ENCODE measurements at regions not wholly inside any gene's neighbourhood (a gene's known extent, or its start where the extent isn't known, plus 50 kb on each side); places are given as distances from the start of the nearest gene placed in this dataset.
"Not testable (repeated sequence)": the region's sequence is repeated elsewhere in the genome, so short reads cannot be mapped to it uniquely, and the experiment has no call there.

GRCh38 chr17:22266231-22266630, 573.9 kb downstream of the KCNJ18 start:
- DNase-seq: peak; percentile 95

GRCh38 chr17:22267019-22267418, 574.7 kb downstream of the KCNJ18 start:
- no peak for DNase-seq

- DNase-seq: peak; percentile 60
Measured at GRCh38 chr17:22268214-22268911, 576.0 kb downstream of the KCNJ18 start.

- no peak for DNase-seq
Measured at GRCh38 chr17:22268912-22269220, 576.5 kb downstream of the KCNJ18 start.

DNA sequence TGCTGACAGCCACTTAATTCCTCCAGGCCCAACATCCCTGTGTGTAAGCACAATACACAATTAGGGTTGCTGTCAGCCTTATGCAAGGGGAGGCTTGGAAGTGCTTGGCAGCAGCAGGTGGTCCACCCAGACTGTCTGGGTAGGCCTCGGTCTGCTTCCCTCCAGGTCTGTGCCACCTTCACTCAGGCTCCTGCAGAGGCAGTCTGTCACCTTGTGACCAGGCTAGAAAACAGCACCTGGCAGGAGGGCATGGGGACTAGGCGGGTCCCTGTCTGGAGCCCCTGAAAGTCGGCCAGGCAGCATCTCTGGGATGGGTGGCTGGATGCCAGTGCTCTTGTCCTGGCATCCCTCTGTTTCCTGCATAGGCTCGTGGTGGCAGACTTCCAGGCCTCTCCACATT, 578.1 kb downstream of the KCNJ18 start:
- DNase-seq: no peak

GRCh38 chr17:22270809-22271208, 578.5 kb downstream of the KCNJ18 start:
- not testable (repeated sequence) for DNase-seq

GRCh38 chr17:22272363-22273146, 580.2 kb downstream of the KCNJ18 start:
- DNase-seq: no peak

DNA sequence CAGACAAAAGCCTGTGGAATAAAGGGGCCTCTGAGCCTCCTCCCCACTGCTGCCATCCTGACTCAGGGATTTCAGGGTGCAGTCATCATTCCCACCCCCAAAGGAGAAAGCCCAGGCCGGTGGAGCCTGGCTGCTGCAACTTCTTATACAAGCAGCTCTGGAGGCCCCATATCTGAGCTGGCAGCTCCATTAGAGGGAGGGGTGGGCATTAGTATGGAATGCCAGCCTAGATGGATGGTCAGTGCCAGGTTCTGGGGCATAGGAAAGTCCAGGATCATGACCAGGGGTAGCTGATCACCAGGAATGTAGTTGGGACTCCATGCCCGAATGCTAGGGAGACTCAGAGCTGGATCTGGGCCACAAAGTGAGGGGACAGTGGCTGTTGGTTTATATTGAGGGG, 581.0 kb downstream of the KCNJ18 start:
- DNase-seq: no peak

DNA sequence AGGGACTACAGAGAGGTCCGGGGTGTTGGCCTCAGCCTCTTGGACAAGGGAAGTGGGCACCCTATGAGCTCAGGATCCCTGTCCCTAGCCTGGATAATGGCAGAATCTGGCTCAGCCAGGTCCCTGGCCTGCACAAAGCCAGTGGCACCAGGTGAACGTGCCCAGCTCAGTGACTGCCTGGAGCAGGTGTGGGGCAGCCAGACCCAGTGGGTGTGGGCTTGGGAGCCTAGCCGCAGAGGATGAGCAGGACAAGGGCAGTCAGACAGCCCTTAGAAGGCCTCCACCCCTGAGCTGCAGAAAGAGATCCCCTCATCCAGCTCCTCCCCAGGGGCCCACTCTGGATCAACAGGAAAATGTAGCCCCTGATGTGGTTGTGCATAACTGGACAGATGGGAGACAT, 585.3 kb downstream of the KCNJ18 start:
- DNase-seq: no peak

GRCh38 chr17:22278302-22279275, 586.3 kb downstream of the KCNJ18 start:
- no peak for DNase-seq

DNA sequence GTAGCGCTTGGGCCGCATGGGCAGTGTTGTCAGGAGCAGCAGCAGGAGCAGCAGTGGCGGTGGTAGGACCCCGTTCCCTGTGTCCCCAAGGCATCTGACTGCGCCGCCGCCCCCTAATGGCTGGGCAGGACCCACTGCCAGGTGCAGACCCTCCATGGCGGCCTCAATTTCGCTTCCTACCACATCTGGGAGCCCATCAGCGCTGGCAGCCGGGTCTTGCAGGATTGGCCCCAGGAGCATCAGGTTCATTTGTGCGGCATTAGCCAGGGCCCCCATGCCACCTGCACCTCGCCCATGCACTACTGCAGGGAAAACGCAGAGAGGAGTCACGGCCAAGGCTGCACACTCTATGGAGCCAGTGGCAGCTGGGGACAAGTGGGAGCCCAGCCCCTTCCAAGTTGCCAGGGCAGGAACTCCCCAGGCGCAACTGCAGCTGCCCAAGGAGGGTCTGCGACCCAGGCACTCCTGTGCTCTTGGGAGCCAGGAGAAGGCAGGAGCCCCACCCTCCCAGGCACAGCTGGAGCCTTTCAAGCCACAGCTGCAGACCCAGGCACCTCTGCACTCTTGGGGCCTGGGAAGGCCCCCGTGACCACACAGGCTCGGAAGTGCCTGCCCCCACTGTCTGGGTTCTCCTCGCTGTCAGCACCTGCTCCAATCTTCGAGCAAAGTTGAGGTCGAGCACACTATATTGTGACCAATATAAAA, 594.2 kb downstream of the KCNJ18 start:
- DNase-seq: no peak

GRCh38 chr17:22298484-22298951, 606.2 kb downstream of the KCNJ18 start:
- DNase-seq: not testable (repeated sequence)

DNA sequence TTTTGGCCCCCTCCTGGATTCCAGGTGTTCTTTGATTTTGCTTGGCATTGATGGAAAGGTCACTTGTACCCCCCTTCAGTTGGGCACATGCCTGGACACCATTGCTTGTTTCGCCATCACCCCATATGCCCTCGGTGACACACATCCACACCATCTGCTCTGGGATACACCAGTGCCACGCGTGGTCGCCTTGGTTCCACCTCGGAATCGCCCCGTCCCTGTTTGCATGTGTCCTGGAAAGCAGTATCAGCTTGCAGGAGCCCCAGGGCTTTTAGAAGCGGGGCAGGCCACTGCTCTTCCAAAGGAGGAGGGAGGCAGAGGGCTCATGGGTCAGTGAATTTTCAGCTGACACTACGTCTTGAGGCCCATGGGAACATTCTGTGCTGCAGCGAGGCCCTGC, 607.9 kb downstream of the KCNJ18 start:
- no peak for DNase-seq

- DNase-seq: no peak
Measured at GRCh38 chr17:22300731-22301352, 608.5 kb downstream of the KCNJ18 start.

- DNase-seq: no peak
Measured at GRCh38 chr17:22301353-22301745, 609.0 kb downstream of the KCNJ18 start.

DNA sequence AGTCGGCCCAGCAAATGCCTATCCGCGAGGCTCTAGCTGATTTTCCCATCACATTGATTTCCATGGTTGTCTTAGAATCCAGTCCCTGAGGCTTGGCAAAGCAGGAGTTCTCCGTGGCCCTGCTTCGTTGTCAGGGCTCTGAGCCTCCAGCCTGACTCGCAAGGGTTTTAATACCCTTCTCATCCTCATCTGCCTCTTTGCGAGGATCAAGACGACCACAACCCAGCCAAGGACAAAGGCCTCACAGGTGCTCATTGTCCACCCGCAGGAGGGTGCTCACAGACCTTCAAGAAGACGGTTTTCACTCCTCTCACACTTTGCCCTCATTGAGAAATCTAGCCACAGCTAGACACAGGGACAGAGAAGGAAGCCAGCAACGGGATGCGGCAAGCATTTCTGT, 610.8 kb downstream of the KCNJ18 start:
- DNase-seq: no peak

DNA sequence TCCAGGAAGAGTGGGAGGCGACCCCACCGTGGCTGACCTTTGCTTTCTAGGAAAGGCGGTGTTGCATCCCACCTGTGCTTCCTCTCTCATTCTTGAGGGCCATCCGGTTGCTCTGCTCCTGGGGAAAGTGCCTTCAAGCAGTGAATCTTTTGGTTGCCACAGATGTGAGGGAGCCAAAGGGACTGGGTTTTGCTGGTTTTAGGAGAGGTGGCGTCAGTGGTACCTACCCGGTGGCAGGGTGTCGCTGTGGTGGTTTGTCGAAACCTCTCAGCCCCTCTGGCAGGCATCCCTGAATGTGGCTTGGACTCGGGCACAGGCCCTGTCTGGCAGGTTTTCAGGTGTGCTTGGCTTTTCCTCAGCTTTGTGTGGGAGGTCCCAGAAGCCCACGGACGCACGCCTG, 611.5 kb downstream of the KCNJ18 start:
- DNase-seq: no peak

- DNase-seq: no peak
Measured at GRCh38 chr17:22304667-22305303, 612.5 kb downstream of the KCNJ18 start.

DNA sequence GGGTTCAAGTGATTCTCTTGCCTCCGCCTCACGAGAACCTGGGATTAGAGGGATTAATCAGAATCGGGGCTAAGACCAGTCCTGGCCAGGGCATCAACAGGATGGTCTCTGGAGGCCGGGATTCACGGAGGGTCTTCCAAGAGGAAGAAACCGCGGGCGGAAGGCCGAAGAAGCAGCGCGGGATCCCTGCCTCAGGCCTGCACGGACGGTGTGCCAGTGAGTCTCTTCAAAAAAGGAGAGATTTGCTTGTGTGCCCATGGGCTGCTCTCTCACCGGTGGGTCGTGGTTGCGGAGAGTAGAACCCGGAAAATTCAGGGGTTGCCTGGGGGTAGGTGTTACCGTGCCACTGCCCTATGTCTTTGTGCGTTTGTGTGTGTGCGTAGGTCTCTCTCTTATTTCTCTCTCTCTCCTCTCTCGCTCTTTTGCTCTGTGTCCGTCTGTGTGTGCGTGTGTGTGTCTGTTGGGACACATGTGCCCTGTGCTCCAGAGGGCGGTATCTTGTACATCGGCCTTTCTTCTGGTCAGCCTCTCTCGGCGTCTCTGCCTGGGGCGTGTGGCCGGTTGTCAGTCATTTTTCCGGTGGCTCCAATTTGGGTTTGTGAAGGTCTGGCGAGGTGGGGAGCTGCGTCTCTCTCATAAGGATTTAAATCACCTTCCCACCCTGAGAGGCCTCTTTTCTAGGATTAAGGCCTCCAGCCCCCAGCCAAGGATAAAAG, 613.2 kb downstream of the KCNJ18 start:
- DNase-seq: no peak

DNA sequence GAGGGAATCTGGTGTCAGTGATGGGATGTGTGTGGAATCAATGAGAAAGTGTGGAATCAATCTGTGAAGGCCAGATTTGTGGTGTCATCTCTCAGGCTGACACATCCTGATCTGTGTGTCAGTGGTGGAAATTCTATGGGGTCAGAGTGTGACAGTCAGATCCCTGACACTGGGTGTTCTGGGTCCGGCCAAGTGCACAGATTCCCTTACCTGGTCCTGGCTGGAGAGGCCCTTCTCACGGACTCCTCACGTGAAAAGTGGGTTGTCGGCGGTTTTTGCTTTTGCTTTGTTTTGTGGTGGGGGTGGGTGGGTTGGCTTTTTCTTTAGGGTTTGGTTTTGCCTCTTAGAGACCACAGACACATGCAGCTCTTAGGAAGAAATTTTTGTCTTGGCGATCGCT, 618.0 kb downstream of the KCNJ18 start:
- not testable (repeated sequence) for DNase-seq

Measured in NCI-H82 (cell line).